ENCODE measurements at regions not wholly inside any gene's neighbourhood (a gene's known extent, or its start where the extent isn't known, plus 50 kb on each side); places are given as distances from the start of the nearest gene placed in this dataset.

DNA sequence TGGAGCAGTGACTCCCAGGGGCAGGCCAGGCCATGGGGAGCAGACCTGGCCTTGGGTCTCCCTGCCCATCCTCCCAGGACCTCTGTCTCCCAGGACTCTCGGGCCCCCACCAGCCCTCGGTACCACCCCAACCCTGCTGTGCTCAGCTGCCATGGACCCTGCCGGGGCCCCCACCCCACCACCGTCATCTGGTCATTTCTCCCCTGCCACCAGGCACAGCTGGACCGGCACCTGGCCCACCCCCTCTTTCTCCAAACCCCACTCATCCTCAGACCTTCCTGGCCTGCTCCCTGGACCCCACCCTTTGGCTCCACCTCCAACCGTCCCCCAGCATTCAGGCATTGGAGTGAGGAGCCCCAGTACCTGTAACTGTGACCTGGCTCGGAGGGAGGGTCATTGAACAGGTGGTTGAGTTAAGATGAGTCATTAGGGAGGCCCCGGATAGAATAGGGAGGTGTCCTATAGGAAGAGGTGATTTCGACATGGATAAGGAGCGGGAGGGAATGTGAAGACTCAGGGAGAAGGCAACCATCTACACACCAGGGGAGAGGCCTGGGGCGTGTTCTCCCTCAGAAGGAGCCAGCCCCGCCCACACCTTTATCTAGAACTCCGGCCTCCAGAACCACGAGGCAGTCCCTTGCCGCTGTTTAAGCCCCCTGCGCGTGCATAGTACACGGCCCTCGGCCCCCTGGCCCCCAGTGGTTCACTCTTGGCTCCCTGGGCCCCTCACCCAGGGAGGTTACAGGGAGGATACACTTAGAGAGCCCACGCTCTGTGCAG is 1395.9 kb downstream of the BRD1 start:
- H3K4me3 ChIP-seq (ENCODE audit: severe bottlenecking) = no peak overlapping the region
- H3K9me3 ChIP-seq (ENCODE audit: severe bottlenecking) = no peaks in the 10 kb centered on the region
- TF ChIP-seq, protein P1, sequence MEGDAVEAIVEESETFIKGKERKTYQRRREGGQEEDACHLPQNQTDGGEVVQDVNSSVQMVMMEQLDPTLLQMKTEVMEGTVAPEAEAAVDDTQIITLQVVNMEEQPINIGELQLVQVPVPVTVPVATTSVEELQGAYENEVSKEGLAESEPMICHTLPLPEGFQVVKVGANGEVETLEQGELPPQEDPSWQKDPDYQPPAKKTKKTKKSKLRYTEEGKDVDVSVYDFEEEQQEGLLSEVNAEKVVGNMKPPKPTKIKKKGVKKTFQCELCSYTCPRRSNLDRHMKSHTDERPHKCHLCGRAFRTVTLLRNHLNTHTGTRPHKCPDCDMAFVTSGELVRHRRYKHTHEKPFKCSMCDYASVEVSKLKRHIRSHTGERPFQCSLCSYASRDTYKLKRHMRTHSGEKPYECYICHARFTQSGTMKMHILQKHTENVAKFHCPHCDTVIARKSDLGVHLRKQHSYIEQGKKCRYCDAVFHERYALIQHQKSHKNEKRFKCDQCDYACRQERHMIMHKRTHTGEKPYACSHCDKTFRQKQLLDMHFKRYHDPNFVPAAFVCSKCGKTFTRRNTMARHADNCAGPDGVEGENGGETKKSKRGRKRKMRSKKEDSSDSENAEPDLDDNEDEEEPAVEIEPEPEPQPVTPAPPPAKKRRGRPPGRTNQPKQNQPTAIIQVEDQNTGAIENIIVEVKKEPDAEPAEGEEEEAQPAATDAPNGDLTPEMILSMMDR (IDR thresholded peaks at IDR 0.05; ENCODE audit: poor library complexity, severe bottlenecking) = no peak
- H3K36me3 ChIP-seq (ENCODE audit: low read depth) = no peaks in the 10 kb centered on the region
- H3K27ac ChIP-seq (ENCODE audit: poor library complexity, severe bottlenecking) = no peak overlapping the region
- DNase-seq (ENCODE audit: low spot score) (no peak), ATAC-seq (ENCODE audit: low read depth) (no peak)
- no peaks in the 10 kb centered on the region for H3K27me3 ChIP-seq (ENCODE audit: insufficient read depth, poor library complexity, severe bottlenecking)
- H3K4me1 ChIP-seq (ENCODE audit: insufficient read depth, poor library complexity, severe bottlenecking) = no peaks in the 10 kb centered on the region

DNA sequence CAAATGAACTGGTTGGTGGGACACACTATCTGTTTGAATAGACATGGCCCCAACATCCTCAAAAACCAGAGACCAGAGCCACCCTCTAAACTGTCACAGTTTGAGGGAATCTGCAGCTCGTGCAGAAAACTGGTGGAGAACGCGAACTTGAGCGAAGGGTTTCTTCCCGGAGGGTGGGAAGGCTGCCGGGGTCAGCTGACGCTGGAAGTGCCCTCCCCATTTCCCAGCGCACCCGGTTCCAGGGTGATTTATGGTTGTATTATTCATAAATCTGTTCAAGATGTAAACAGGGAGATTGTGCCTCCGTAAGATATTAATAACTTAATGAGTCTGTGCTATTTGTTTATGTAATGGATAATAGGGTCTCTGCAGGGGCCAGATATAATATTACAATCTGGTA is 1396.7 kb downstream of the BRD1 start:
- DNase-seq (ENCODE audit: low spot score) (no peak), ATAC-seq (ENCODE audit: low read depth) (no peak)
- Histone ChIP-seq H3K9me3 (ENCODE audit: severe bottlenecking) (no peaks in the 10 kb centered on the region), H3K4me1 (ENCODE audit: insufficient read depth, poor library complexity, severe bottlenecking) (no peaks in the 10 kb centered on the region), H3K4me3 (ENCODE audit: severe bottlenecking) (no peak overlapping the region), H3K27ac (ENCODE audit: poor library complexity, severe bottlenecking) (no peak overlapping the region), H3K36me3 (ENCODE audit: low read depth) (no peaks in the 10 kb centered on the region), H3K27me3 (ENCODE audit: insufficient read depth, poor library complexity, severe bottlenecking) (no peaks in the 10 kb centered on the region)
- TF ChIP-seq, protein P1 (IDR thresholded peaks at IDR 0.05; ENCODE audit: poor library complexity, severe bottlenecking) = no peak

DNA sequence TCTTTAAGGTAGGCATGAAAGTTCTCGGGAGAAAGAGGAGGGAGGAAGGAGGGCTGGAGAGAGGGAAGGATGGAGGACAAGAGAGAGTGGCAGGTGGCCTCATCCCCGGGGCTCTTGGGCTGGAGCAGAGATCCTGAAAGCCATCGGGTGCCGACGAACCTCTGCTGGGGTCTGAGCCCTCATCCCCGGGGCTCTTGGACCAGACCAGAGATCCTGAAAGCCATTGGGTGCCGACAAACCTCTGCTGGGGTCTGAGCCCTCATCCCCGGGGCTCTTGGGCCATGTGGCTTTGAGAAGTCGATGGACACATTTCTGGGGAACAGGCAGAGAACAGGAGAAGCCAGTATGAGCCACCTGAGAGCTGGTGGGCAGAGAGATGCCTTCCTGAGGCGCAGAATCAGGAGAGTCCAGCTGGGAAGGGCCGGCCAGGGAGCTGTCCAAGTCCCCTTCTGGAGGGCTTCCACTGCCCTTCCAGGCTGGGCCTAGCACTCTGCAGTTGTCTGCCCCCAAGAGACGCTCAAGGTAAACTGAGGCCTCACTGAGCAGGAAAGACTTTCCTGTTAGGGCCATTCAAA is 1398.1 kb downstream of the BRD1 start:
- Histone ChIP-seq H3K4me3 (ENCODE audit: severe bottlenecking) (no peak overlapping the region), H3K9me3 (ENCODE audit: severe bottlenecking) (no peaks in the 10 kb centered on the region), H3K27ac (ENCODE audit: poor library complexity, severe bottlenecking) (no peak overlapping the region), H3K4me1 (ENCODE audit: insufficient read depth, poor library complexity, severe bottlenecking) (no peaks in the 10 kb centered on the region), H3K36me3 (ENCODE audit: low read depth) (no peaks in the 10 kb centered on the region), H3K27me3 (ENCODE audit: insufficient read depth, poor library complexity, severe bottlenecking) (no peaks in the 10 kb centered on the region)
- DNase-seq (ENCODE audit: low spot score) = no peak
- TF ChIP-seq, protein P1 (IDR thresholded peaks at IDR 0.05; ENCODE audit: poor library complexity, severe bottlenecking) = no peak
- ATAC-seq (ENCODE audit: low read depth) = no peak

DNA sequence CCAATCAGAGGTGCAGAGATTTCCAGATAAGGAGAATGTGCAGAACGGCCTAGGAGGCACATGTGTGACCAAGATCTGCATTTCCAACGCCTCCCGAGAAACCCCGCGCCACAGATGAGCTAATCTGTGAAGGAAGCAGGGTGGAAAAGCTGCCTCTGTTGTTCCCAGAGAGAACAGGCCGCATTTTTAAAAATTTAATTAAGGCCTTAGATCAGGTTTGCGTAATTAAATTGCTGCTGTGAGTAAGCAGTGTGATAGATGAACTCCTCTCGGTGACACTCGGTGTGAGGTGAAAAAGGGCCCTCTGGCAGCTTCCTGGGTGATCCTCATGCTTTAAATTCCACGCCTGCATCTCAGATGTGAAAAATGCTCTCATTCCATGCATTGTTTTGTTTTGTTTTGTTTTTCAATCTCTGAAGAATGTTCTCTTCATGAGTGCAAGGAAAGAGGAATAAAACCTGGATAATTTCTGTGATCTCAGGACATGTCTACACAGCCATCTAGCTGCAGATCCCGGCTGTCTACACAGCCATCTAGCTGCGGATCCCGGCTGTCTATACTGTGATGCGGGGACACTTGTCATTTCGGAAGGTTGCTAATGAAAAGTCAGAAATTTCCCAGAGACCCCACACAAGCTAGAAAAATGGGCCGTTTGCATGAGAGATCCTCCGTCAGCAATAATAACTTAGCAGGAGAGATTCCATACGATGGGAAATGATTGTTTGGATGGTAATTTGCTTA is 1398.9 kb downstream of the BRD1 start:
- DNase-seq (ENCODE audit: low spot score) (no peak), ATAC-seq (ENCODE audit: low read depth) (no peak)
- H3K27ac ChIP-seq (ENCODE audit: poor library complexity, severe bottlenecking) = no peak overlapping the region
- no peaks in the 10 kb centered on the region for H3K36me3 ChIP-seq (ENCODE audit: low read depth)
- H3K4me1 ChIP-seq (ENCODE audit: insufficient read depth, poor library complexity, severe bottlenecking) = no peaks in the 10 kb centered on the region
- H3K9me3 ChIP-seq (ENCODE audit: severe bottlenecking) = no peaks in the 10 kb centered on the region
- TF ChIP-seq, protein P1 (IDR thresholded peaks at IDR 0.05; ENCODE audit: poor library complexity, severe bottlenecking) = no peak
- no peaks in the 10 kb centered on the region for H3K27me3 ChIP-seq (ENCODE audit: insufficient read depth, poor library complexity, severe bottlenecking)
- H3K4me3 ChIP-seq (ENCODE audit: severe bottlenecking) = no peak overlapping the region
